GM12872 (cell line): ENCODE measurements at regions not wholly inside any gene's neighbourhood (a gene's known extent, or its start where the extent isn't known, plus 50 kb on each side); places are given as distances from the start of the nearest gene placed in this dataset.

Experiments
- CTCF ChIP-seq: IDR thresholded peaks from 3 replicates; pipeline ENCODE4 v1.5.1; 2011; ENCODE audit warnings: low read depth, mild to moderate bottlenecking, low read length, moderate library complexity; ENCODE audit not compliant: insufficient read depth

- TF ChIP-seq CTCF: no peak
Measured at GRCh38 chr5:155466851-155467250, 453.3 kb downstream of the KIF4B start.

GRCh38 chr5:155471027-155471426 lies 457.5 kb downstream of the KIF4B start:
- TF ChIP-seq CTCF: no peak

- TF ChIP-seq CTCF: no peak
Measured at GRCh38 chr5:155472780-155473179, 459.2 kb downstream of the KIF4B start.

- no peak for TF ChIP-seq CTCF
Measured at GRCh38 chr5:155475318-155475717, 461.8 kb downstream of the KIF4B start.

- no peak for TF ChIP-seq CTCF
Measured at GRCh38 chr5:155480731-155481131, 467.2 kb downstream of the KIF4B start.

GRCh38 chr5:155481182-155481581 lies 467.6 kb downstream of the KIF4B start:
- no peak for TF ChIP-seq CTCF

GRCh38 chr5:155482428-155482827 lies 468.9 kb downstream of the KIF4B start:
- TF ChIP-seq CTCF: no peak

- no peak for TF ChIP-seq CTCF
Measured at GRCh38 chr5:155485386-155485785, 471.8 kb downstream of the KIF4B start.
